K562 (cell line): ENCODE measurements at regions not wholly inside any gene's neighbourhood (a gene's known extent, or its start where the extent isn't known, plus 50 kb on each side); places are given as distances from the start of the nearest gene placed in this dataset.

Source experiments
- HMGN3 ChIP-seq: IDR thresholded peaks from 2 replicates; pipeline ENCODE4 v1.6.1; 2011; ENCODE audit warnings: borderline replicate concordance, low read depth, mild to moderate bottlenecking, mixed read lengths, low read length; ENCODE audit not compliant: insufficient read length; ENCODE audit errors: extremely low read depth
- LARP7 ChIP-seq: fragments of 450-650 bp; IDR thresholded peaks from 2 replicates; pipeline ENCODE4 v1.6.1; 2016
- ZNF134 ChIP-seq: fragments of 250-450 bp; sonication (Bioruptor Pico); conservative IDR thresholded peaks from 2 replicates; pipeline ENCODE4 v1.4.0; 2020
- ZNF324 ChIP-seq: fragments of 250-450 bp; sonication (Bioruptor Pico); IDR thresholded peaks from 2 replicates; pipeline ENCODE4 v1.4.0; 2020; ENCODE audit warnings: mild to moderate bottlenecking
- TF ChIP-seq, protein P1 (sequence below): IDR thresholded peaks from 2 replicates; pipeline ENCODE4 v1.6.1; 2011; ENCODE audit warnings: borderline replicate concordance, low read depth, mild to moderate bottlenecking, moderate library complexity, low read length; ENCODE audit not compliant: insufficient read depth, poor library complexity, severe bottlenecking
- TF ChIP-seq, protein P2 (sequence below): sonication (generic); formaldehyde crosslinking; IDR thresholded peaks from 2 replicates; pipeline ENCODE4 v1.8.1; 2023; ENCODE audit warnings: mild to moderate bottlenecking, missing genetic modification reagents

GRCh38 chr2:45275242-45275805 is 266.1 kb upstream of the SIX2 start (continued):
- TF ChIP-seq, protein P1, sequence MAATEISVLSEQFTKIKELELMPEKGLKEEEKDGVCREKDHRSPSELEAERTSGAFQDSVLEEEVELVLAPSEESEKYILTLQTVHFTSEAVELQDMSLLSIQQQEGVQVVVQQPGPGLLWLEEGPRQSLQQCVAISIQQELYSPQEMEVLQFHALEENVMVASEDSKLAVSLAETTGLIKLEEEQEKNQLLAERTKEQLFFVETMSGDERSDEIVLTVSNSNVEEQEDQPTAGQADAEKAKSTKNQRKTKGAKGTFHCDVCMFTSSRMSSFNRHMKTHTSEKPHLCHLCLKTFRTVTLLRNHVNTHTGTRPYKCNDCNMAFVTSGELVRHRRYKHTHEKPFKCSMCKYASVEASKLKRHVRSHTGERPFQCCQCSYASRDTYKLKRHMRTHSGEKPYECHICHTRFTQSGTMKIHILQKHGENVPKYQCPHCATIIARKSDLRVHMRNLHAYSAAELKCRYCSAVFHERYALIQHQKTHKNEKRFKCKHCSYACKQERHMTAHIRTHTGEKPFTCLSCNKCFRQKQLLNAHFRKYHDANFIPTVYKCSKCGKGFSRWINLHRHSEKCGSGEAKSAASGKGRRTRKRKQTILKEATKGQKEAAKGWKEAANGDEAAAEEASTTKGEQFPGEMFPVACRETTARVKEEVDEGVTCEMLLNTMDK = no peak
- TF ChIP-seq LARP7 (no peak), ZNF134 (no peak), ZNF324 (no peak), HMGN3 (no peak)
- TF ChIP-seq, protein P2, sequence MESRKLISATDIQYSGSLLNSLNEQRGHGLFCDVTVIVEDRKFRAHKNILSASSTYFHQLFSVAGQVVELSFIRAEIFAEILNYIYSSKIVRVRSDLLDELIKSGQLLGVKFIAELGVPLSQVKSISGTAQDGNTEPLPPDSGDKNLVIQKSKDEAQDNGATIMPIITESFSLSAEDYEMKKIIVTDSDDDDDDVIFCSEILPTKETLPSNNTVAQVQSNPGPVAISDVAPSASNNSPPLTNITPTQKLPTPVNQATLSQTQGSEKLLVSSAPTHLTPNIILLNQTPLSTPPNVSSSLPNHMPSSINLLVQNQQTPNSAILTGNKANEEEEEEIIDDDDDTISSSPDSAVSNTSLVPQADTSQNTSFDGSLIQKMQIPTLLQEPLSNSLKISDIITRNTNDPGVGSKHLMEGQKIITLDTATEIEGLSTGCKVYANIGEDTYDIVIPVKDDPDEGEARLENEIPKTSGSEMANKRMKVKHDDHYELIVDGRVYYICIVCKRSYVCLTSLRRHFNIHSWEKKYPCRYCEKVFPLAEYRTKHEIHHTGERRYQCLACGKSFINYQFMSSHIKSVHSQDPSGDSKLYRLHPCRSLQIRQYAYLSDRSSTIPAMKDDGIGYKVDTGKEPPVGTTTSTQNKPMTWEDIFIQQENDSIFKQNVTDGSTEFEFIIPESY (CRISPR knock-in tag) = no peak
